HG03108 (cell line): ENCODE measurements at regions not wholly inside any gene's neighbourhood (a gene's known extent, or its start where the extent isn't known, plus 50 kb on each side); places are given as distances from the start of the nearest gene placed in this dataset.

Source experiments
- ATAC-seq: cut with Tn5 transposase; IDR thresholded peaks from one replicate; pipeline ENCODE4 v1.9.1; 2021; ENCODE audit warnings: moderate library complexity; ENCODE audit not compliant: unreplicated experiment

DNA sequence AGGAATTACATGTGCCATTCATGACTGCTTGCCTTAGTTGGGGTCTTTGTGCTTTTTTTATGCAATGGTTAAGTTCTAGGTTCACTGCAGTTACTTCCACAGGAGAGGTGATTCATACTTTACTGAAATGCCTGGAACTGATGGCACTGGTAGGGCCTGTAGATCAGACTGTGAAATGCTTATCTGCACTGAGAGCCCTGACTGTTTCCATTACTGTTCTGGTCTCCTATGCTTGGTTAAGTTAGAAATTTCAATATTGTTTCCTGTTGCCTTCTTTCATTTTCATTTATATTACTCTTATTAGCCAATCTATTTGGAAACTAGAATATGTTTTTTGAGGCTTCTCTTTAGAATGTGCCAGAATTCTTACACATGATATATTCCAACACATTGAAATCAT lies 484.1 kb upstream of the SEMA6A start:
- ATAC-seq: no peak

- ATAC-seq: no peak
Measured at GRCh38 chr5:117055517-117055916, 480.9 kb upstream of the SEMA6A start.

DNA sequence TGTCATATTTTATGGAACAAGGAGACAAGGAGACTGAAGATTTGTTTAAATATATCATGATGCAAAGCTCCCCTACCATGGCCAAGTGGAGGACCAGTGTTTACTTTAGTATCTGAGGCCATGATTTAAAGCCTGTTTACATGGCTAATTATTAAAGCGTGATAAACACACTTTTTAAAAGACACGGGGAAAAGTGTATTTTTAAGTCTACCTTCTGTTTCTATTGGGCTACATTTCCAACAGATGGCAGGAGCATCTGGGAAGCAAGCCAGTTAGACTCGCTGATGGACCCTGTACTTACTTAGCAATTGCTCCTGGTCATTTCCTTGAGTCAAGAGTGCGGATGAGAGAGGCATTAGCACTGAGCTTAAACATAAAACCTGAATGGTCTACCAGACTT lies 480.3 kb upstream of the SEMA6A start:
- ATAC-seq: no peak

DNA sequence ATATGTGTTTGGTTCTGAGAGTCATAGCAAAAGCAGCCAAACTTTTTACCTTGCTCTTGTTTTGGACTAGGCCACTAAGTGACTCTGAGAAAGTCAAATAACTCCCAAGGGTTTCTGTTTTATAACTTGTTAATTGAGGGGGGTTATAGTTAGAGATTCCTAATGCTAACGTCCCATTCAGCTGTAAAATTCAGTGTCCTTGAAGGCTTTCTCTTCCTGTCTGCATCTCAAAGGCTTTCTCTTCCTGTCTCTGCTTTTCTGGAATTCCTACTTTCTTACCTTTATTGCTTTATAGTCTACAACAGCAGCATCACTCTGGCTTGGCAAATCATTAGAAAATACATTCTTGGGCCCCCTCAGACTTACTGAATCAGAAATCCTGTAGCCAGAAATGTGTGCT lies 479.5 kb upstream of the SEMA6A start:
- ATAC-seq: no peak

- no peak for ATAC-seq
Measured at GRCh38 chr5:117041926-117042595, 467.4 kb upstream of the SEMA6A start.

- ATAC-seq: no peak
Measured at GRCh38 chr5:117039035-117039434, 464.4 kb upstream of the SEMA6A start.

DNA sequence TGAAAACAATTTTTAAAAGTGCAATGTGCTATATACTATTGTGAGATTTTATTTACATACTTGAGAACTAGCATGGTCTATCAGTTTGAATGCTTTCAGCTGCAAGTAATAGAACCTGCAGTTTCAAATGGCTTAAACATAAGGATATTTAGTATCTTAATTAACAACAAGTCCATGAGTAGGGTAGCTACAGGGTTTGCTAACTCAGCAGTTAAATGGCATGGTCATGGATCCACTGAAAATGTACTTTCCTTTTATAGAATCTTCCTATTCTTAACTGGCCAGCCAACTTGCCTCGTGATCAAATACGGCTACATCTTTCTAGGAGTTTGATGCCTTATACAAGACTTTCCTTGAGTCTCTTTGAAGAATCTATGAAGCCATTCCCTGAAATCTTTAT lies 452.8 kb upstream of the SEMA6A start:
- ATAC-seq: no peak

DNA sequence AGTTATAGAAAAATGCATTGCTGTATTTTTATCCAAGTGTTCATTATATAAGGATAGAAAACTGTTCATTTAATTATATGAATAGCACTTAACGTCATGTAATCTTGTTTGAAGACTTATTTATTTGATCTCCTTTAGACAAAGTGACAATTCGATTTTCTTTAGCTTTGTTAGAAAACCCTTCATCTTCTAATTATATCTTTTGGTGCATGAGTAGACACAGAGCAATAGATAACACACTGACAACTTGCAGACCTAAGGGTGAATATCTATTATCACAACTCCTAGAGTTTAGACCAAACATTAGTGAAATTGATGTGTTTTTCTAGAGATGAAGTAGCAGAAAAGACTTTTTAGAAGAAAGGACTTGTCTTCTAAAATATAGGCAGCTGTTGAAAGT lies 446.4 kb upstream of the SEMA6A start:
- ATAC-seq: no peak

GRCh38 chr5:117013280-117013877 lies 438.8 kb upstream of the SEMA6A start:
- no peak for ATAC-seq

DNA sequence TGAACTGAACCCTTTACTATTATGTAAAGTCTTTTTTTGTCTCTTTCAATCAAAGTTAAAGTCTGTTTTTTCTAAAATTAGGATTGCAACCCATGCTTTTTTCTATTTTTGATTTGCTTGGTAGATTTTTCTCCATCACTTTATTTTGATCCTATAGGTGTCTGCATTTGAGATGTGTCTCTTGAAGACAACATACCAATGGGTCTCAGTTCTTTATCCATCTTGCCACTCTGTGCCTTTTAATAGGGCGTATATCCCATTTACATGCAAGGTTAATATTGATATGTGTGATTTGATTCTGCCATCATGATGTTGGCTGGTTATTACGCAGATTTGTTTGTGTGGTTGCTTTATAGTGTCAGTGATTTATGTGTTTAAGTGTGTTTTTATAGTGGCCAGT lies 436.0 kb upstream of the SEMA6A start:
- no peak for ATAC-seq

DNA sequence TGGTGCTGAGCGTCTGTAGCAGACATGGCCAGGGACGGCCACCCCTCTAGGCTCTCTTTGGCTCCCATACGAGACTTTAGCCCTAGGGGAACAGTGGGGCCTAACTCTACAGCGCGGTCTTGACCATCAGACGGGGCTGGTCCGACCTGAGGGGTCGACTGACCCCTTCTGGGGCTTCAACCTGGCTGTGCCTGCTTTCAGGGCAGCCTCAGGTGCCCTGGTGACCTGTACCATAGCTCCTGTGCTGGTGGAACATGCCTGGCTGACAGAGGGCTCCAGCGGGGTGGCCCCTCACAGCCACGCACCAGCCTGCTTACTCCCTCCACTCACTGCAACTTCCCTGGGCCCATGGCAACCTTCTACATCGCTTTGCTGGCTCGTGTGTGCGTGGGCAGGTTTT lies 423.4 kb upstream of the SEMA6A start:
- ATAC-seq: no peak

GRCh38 chr5:116992681-116993080 lies 418.1 kb upstream of the SEMA6A start:
- no peak for ATAC-seq

- no peak for ATAC-seq
Measured at GRCh38 chr5:116989995-116990394, 415.4 kb upstream of the SEMA6A start.

- ATAC-seq: no peak
Measured at GRCh38 chr5:116982035-116982434, 407.4 kb upstream of the SEMA6A start.

- no peak for ATAC-seq
Measured at GRCh38 chr5:116980581-116980980, 406.0 kb upstream of the SEMA6A start.

DNA sequence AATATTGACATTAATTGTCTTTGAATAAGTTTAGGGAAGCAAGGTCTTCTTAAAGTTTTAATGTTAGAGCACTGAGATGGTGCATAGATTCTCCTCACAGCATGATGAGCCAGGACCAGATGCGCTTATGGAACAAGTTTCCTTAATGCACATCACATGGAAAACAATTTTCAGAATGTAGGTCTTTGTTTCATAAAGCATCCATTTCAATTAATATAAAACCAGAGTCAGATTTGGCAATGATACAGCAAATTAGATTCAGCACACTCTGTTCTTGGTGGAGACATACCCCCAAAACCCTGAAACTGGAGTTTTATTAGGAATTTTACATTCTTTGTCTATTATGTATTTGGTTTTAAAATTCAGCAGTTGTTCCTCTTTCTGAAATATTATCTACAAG lies 402.1 kb upstream of the SEMA6A start:
- ATAC-seq: no peak

- no peak for ATAC-seq
Measured at GRCh38 chr5:116971131-116971530, 396.5 kb upstream of the SEMA6A start.

DNA sequence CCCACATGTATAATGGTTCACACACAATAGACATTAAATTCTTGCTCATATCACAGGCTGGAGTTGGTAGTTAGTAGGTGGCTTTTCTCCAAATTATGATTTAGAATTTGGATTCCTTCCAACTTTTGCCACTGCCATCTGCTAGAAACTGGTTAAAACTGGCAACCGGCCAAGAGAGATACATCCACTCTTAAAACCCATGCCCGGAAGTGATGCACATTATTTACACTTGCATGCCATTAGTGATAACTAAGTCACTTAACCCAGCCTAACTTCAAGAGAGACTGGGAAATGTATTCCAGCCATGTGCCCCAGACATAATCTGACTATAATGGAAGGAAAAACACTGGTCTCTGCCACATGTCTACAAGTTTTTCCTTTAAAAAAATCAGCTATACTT lies 395.7 kb upstream of the SEMA6A start:
- ATAC-seq: no peak

GRCh38 chr5:116964438-116964837 lies 389.8 kb upstream of the SEMA6A start:
- ATAC-seq: no peak

DNA sequence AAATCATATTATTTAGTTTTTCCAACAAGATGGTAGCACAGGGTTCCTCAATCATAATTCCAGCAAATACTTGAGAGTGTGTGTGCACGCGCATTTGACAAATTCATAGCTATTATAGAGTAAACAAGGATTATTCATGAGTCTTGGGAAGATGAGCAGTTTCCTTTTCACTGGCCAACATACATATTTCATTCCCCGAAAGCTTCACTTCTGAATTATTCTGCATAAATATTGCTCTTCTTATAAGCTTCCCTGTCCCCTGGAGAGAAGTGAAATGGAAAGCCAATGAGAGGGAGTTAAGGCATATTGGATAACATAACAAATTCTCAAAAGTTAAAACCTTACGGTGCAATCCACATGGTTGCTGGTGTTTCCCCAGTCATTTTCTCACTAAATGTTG lies 386.4 kb upstream of the SEMA6A start:
- ATAC-seq: no peak

DNA sequence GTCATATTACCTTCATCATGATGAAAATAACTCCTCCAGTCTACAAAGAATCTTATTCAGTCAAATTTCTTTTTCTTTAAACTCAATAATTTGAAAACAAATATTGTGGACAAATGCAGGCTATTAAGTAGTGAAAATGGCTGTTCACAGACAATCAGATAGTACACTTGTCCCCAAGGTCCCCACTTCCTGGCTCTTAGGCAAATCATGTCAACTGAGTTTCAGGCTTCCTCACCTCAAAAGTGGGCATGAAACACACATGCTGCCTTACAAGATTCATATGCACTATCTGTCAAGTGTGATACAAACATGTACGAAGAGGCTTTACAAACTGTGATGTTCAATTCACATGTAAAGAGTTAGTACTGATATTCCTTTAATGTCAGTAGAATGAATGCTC lies 385.2 kb upstream of the SEMA6A start:
- no peak for ATAC-seq

DNA sequence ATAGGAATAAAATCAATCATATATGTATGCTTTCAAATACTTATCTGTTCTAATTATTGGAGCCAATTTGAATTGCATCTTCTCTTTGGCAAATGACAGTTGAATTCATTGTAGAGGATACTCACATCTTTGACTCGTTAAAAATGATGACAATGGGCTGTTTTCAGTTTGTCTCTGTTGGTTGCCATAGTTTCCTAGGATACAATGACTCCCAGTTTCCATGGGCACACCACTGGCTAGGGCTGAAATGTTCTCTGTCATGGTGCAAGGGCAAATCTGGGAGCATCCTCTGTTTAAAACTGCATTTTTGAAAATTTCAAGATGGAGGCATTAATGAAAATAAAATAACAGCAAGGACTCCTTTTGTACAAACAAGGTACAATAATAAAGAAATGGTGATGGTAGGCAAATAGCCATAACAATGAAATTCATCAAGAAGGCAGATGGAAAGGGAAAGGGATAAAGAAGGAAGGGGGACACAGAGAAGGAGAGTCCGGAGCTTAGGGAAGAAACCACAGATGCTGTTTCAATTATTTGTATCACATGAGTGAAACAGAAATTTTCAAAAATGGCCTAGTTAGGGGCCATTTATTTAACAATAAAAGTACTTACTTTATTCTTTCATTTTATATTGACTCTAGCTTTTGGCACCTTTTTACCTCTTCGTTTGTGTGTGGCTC lies 378.8 kb upstream of the SEMA6A start:
- ATAC-seq: no peak

DNA sequence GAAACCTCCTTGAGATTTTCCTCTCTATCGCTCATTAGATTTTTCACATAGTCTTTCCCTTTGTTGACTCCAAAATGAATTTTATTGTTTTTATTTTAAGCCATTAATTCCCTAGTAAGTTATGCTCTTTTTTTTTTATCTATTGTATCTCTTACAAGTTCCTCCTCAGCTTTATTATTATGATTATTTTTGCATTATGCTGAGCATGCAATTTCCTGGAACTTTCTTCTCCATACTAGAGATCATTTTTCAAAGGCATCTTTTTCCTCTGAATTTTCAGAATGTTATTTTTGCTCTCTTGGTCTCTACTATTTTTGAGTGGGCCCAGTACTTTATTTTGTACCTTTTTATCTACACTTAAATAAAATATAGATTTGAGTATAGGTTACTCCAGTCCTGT lies 376.6 kb upstream of the SEMA6A start:
- ATAC-seq: no peak
